ENCODE measurements at regions not wholly inside any gene's neighbourhood (a gene's known extent, or its start where the extent isn't known, plus 50 kb on each side); places are given as distances from the start of the nearest gene placed in this dataset.

DNA sequence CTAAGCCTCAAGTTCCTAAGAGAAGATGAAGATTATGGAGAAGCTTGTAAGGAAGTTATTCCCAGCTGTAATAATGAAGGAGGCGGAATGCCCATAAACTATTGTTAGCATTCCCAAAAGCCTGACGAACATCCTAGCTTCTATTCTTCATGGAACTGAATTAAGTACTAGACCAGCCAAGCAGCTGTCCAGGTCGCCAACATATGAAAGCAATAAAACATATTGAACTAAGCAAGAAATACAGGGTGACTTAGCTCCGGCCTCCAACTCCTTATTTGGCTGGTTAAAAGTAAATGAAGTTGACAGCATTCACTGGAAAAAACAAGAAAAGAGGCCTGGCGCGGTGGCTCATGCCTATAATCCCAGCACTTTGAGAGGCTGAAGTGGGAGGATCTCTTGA is 174.0 kb upstream of the TPM1 start:
- no peaks in the 10 kb centered on the region for H3K9me2 ChIP-seq (ENCODE audit: insufficient read depth, low read length)
- H3K36me3 ChIP-seq (ENCODE audit: insufficient read depth, low read length) = no peaks in the 10 kb centered on the region

DNA sequence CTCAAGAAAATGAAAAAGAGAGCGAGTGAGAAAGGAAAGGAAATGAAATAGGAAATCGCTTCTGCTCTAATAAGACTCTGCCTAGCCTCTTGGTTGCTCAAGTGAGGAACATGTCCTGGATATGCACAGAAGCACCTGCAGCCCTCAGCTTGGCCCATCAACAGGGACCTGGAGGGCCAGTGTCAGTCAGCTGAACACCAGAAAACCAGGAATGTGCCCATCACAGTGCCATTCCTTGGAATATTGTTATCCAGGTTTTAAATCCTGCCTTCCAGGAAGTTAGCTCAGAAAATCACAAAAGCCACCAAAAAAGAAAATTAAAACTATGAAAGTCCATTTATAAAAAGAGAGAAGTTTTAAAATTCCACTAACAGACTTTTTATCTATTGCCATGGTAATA is 173.4 kb upstream of the TPM1 start:
- TF ChIP-seq SMC3 (conservative IDR thresholded peaks at IDR 0.05; ENCODE audit: poor library complexity) = no peak
- TF ChIP-seq, protein P1, sequence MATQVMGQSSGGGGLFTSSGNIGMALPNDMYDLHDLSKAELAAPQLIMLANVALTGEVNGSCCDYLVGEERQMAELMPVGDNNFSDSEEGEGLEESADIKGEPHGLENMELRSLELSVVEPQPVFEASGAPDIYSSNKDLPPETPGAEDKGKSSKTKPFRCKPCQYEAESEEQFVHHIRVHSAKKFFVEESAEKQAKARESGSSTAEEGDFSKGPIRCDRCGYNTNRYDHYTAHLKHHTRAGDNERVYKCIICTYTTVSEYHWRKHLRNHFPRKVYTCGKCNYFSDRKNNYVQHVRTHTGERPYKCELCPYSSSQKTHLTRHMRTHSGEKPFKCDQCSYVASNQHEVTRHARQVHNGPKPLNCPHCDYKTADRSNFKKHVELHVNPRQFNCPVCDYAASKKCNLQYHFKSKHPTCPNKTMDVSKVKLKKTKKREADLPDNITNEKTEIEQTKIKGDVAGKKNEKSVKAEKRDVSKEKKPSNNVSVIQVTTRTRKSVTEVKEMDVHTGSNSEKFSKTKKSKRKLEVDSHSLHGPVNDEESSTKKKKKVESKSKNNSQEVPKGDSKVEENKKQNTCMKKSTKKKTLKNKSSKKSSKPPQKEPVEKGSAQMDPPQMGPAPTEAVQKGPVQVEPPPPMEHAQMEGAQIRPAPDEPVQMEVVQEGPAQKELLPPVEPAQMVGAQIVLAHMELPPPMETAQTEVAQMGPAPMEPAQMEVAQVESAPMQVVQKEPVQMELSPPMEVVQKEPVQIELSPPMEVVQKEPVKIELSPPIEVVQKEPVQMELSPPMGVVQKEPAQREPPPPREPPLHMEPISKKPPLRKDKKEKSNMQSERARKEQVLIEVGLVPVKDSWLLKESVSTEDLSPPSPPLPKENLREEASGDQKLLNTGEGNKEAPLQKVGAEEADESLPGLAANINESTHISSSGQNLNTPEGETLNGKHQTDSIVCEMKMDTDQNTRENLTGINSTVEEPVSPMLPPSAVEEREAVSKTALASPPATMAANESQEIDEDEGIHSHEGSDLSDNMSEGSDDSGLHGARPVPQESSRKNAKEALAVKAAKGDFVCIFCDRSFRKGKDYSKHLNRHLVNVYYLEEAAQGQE (IDR thresholded peaks at IDR 0.05; ENCODE audit: borderline replicate concordance) = no peak
- no peak for TF ChIP-seq RAD21 (conservative IDR thresholded peaks at IDR 0.05)
- no peaks in the 10 kb centered on the region for H3K27me3 ChIP-seq (ENCODE audit: insufficient read depth, low read depth, low read length)

More for the DNA sequence above, 174.0 kb upstream of the TPM1 start:
- Histone ChIP-seq H3K4me2 (ENCODE audit: low read length) (no peak overlapping the region), H3F3A (ENCODE audit: insufficient read depth, low read length, poor library complexity, severe bottlenecking) (no peaks in the 10 kb centered on the region), H3K27me3 (ENCODE audit: insufficient read depth, low read depth, low read length) (no peaks in the 10 kb centered on the region), H4K20me1 (ENCODE audit: insufficient read depth) (no peaks in the 10 kb centered on the region), H3K4me3 (ENCODE audit: low read length) (no peak overlapping the region), H3K9ac (ENCODE audit: low read length) (no peak overlapping the region), H3K27ac (ENCODE audit: low read length) (no peak overlapping the region), H3K9me3 (ENCODE audit: low read length) (no peaks in the 10 kb centered on the region), H2AFZ (ENCODE audit: low read depth, low read length) (no peak overlapping the region), H3K79me2 (replicated peaks; ENCODE audit: insufficient read depth, low read length) (no peaks in the 10 kb centered on the region)
- no peak for TF ChIP-seq POLR2AphosphoS5 (IDR thresholded peaks at IDR 0.05)
- no peak for TF ChIP-seq EZH2 (IDR thresholded peaks at IDR 0.05; ENCODE audit: borderline replicate concordance, insufficient read depth, low read length, poor library complexity, severe bottlenecking)
- no peak for TF ChIP-seq MXI1 (conservative IDR thresholded peaks at IDR 0.05; ENCODE audit: poor library complexity, severe bottlenecking)
- TF ChIP-seq, protein P1 (IDR thresholded peaks at IDR 0.05; ENCODE audit: borderline replicate concordance) = no peak
- TF ChIP-seq EP300 (conservative IDR thresholded peaks at IDR 0.05; ENCODE audit: poor library complexity, severe bottlenecking) = no peak
- TF ChIP-seq, protein P2, sequence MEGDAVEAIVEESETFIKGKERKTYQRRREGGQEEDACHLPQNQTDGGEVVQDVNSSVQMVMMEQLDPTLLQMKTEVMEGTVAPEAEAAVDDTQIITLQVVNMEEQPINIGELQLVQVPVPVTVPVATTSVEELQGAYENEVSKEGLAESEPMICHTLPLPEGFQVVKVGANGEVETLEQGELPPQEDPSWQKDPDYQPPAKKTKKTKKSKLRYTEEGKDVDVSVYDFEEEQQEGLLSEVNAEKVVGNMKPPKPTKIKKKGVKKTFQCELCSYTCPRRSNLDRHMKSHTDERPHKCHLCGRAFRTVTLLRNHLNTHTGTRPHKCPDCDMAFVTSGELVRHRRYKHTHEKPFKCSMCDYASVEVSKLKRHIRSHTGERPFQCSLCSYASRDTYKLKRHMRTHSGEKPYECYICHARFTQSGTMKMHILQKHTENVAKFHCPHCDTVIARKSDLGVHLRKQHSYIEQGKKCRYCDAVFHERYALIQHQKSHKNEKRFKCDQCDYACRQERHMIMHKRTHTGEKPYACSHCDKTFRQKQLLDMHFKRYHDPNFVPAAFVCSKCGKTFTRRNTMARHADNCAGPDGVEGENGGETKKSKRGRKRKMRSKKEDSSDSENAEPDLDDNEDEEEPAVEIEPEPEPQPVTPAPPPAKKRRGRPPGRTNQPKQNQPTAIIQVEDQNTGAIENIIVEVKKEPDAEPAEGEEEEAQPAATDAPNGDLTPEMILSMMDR (IDR thresholded peaks at IDR 0.05; ENCODE audit: poor library complexity, severe bottlenecking) = no peak
- TF ChIP-seq RAD21 (conservative IDR thresholded peaks at IDR 0.05) = no peak
- no peak for TF ChIP-seq SMC3 (conservative IDR thresholded peaks at IDR 0.05; ENCODE audit: poor library complexity)
- no peak for TF ChIP-seq TAF1 (IDR thresholded peaks at IDR 0.05; ENCODE audit: low read depth)

More for the DNA sequence above, 173.4 kb upstream of the TPM1 start:
- H3F3A ChIP-seq (ENCODE audit: insufficient read depth, low read length, poor library complexity, severe bottlenecking) = no peaks in the 10 kb centered on the region
- H3K36me3 ChIP-seq (ENCODE audit: insufficient read depth, low read length) = no peaks in the 10 kb centered on the region
- no peaks in the 10 kb centered on the region for H3K79me2 ChIP-seq (replicated peaks; ENCODE audit: insufficient read depth, low read length)
- H3K9me3 ChIP-seq (ENCODE audit: low read length) = no peaks in the 10 kb centered on the region
- no peak overlapping the region for H2AFZ ChIP-seq (ENCODE audit: low read depth, low read length)
- H3K27ac ChIP-seq (ENCODE audit: low read length) = no peak overlapping the region
- H3K9ac ChIP-seq (ENCODE audit: low read length) = no peak overlapping the region
- no peaks in the 10 kb centered on the region for H4K20me1 ChIP-seq (ENCODE audit: insufficient read depth)
- H3K4me3 ChIP-seq (ENCODE audit: low read length) = no peak overlapping the region
- no peaks in the 10 kb centered on the region for H3K9me2 ChIP-seq (ENCODE audit: insufficient read depth, low read length)
- no peak overlapping the region for H3K4me2 ChIP-seq (ENCODE audit: low read length)
